GM23338 (cell line): ENCODE measurements at regions not wholly inside any gene's neighbourhood (a gene's known extent, or its start where the extent isn't known, plus 50 kb on each side); places are given as distances from the start of the nearest gene placed in this dataset.

Experiments used
- ATAC-seq: fragments of 200-7000 bp; cut with Tn5 transposase; 3 replicates; pipeline ENCODE4 v1.9.1; 2020
- DNase-seq: peaks from one replicate; pipeline ENCODE4 v3.0.0-alpha.2; 2015; ENCODE audit warnings: low spot score
- H2AFZ ChIP-seq: fragments of 200-600 bp; sonication (generic); 2 replicates; pipeline ENCODE4 v1.8.0; 2016; ENCODE audit warnings: antibody characterized with exemption, mild to moderate bottlenecking, moderate library complexity
- H3F3A ChIP-seq: fragments of 200-600 bp; sonication (generic); replicated peaks from 2 replicates; pipeline ENCODE4 v1.8.0; 2017; ENCODE audit warnings: antibody characterized with exemption, mixed run types, low read depth
- H3K27ac ChIP-seq: fragments of 200-600 bp; sonication (generic); 2 replicates; pipeline ENCODE4 v1.6.1; 2016; ENCODE audit warnings: low read depth
- H3K27me3 ChIP-seq: fragments of 200-600 bp; sonication (generic); 2 replicates; pipeline ENCODE4 v1.8.0; 2016; ENCODE audit warnings: mild to moderate bottlenecking, mixed run types, moderate library complexity; ENCODE audit not compliant: insufficient read depth
- H3K36me3 ChIP-seq: fragments of 200-600 bp; sonication (generic); 2 replicates; pipeline ENCODE4 v1.8.0; 2016; ENCODE audit warnings: mild to moderate bottlenecking; ENCODE audit not compliant: insufficient read depth
- H3K4me1 ChIP-seq: fragments of 200-600 bp; sonication (generic); 2 replicates; pipeline ENCODE4 v1.8.0; 2016; ENCODE audit warnings: mild to moderate bottlenecking, moderate library complexity; ENCODE audit not compliant: insufficient read depth
- H3K4me2 ChIP-seq: fragments of 200-600 bp; sonication (generic); 2 replicates; pipeline ENCODE4 v1.7.1; 2017; ENCODE audit warnings: mixed run types
- H3K4me3 ChIP-seq: fragments of 200-600 bp; sonication (generic); 2 replicates; pipeline ENCODE4 v1.6.1; 2016; ENCODE audit warnings: mixed run types
- H3K79me2 ChIP-seq: fragments of 200-600 bp; sonication (generic); replicated peaks from 2 replicates; pipeline ENCODE4 v1.8.0; 2017; ENCODE audit warnings: mild to moderate bottlenecking; ENCODE audit not compliant: insufficient read depth
- H3K9me2 ChIP-seq: fragments of 200-600 bp; sonication (generic); 2 replicates; pipeline ENCODE4 v1.8.0; 2017; ENCODE audit not compliant: insufficient read depth
- H4K20me1 ChIP-seq: fragments of 200-600 bp; sonication (generic); replicated peaks from 2 replicates; pipeline ENCODE4 v1.8.0; 2017; ENCODE audit warnings: mild to moderate bottlenecking; ENCODE audit not compliant: insufficient read depth
- H3K27ac Mint-ChIP-seq: 2 replicates; pipeline ENCODE4 v1.8.0; 2020; ENCODE audit warnings: inconsistent platforms, mild to moderate bottlenecking, moderate library complexity, mixed read lengths
- H3K27me3 Mint-ChIP-seq: 3 replicates; pipeline ENCODE4 v1.8.0; 2022; ENCODE audit warnings: low read depth, mild to moderate bottlenecking, moderate library complexity, mixed read lengths, inconsistent platforms; ENCODE audit not compliant: insufficient read depth, poor library complexity
- H3K36me3 Mint-ChIP-seq: 3 replicates; pipeline ENCODE4 v1.8.0; 2021; ENCODE audit warnings: low read depth, mild to moderate bottlenecking, inconsistent platforms, moderate library complexity, mixed read lengths
- H3K4me1 Mint-ChIP-seq: 3 replicates; pipeline ENCODE4 v1.8.0; 2020; ENCODE audit warnings: mild to moderate bottlenecking, inconsistent platforms, mixed read lengths
- H3K4me3 Mint-ChIP-seq: 3 replicates; pipeline ENCODE4 v1.8.0; 2021; ENCODE audit warnings: moderate library complexity, mild to moderate bottlenecking, inconsistent platforms, mixed read lengths
- H3K9me3 Mint-ChIP-seq: 3 replicates; pipeline ENCODE4 v1.8.0; 2020; ENCODE audit warnings: moderate library complexity, mild to moderate bottlenecking, inconsistent platforms, mixed read lengths
- JUNB ChIP-seq: IDR thresholded peaks from one replicate; pipeline ENCODE4 v1.6.1; 2016; ENCODE audit warnings: antibody characterized with exemption; ENCODE audit not compliant: unreplicated experiment
- NANOG ChIP-seq: IDR thresholded peaks from 2 replicates; pipeline ENCODE4 v1.6.1; 2016; ENCODE audit warnings: antibody characterized with exemption, borderline replicate concordance
- ZNF462 ChIP-seq: fragments of 250-450 bp; sonication (Bioruptor Pico); IDR thresholded peaks from 2 replicates; pipeline ENCODE4 v1.5.0; 2020; ENCODE audit warnings: mild to moderate bottlenecking, moderate library complexity

- no peaks in the 10 kb centered on the region for H3K9me2 ChIP-seq
- Mint-ChIP-seq H3K9me3 (no peaks in the 10 kb centered on the region), H3K4me3 (peak overlapping the region; percentile 58), H3K27me3 (peaks cover 20% of the 10 kb centered on the region), H3K4me1 (peaks cover 39% of the 10 kb centered on the region), H3K27ac (peak overlapping the region; percentile 91), H3K36me3 (no peaks in the 10 kb centered on the region)
- H3K4me2 ChIP-seq, result peak overlapping the region; percentile 72
- H3F3A ChIP-seq, result no peaks in the 10 kb centered on the region
- peaks cover 36% of the 10 kb centered on the region for H3K4me1 ChIP-seq
- TF ChIP-seq JUNB, result no peak
- peak; percentile 71; the same call in 1 of the 2 replicates for TF ChIP-seq ZNF462 (CRISPR knock-in tag)
- TF ChIP-seq NANOG, result peak; percentile 93
- no peaks in the 10 kb centered on the region for H4K20me1 ChIP-seq
- no peak overlapping the region for H2AFZ ChIP-seq
- ATAC-seq, result peak; percentile 75
- peak; percentile 89 for DNase-seq
- no peaks in the 10 kb centered on the region for H3K79me2 ChIP-seq
- no peaks in the 10 kb centered on the region for H3K27me3 ChIP-seq
- H3K36me3 ChIP-seq, result no peaks in the 10 kb centered on the region
- H3K4me3 ChIP-seq, result peak overlapping the region; percentile 45
- H3K27ac ChIP-seq, result peak overlapping the region; percentile 90
These were observed 107.1 kb upstream of the LINGO1 start for GRCh38 chr15:77739591-77740378.
